ENCODE measurements at regions not wholly inside any gene's neighbourhood (a gene's known extent, or its start where the extent isn't known, plus 50 kb on each side); places are given as distances from the start of the nearest gene placed in this dataset.

DNA sequence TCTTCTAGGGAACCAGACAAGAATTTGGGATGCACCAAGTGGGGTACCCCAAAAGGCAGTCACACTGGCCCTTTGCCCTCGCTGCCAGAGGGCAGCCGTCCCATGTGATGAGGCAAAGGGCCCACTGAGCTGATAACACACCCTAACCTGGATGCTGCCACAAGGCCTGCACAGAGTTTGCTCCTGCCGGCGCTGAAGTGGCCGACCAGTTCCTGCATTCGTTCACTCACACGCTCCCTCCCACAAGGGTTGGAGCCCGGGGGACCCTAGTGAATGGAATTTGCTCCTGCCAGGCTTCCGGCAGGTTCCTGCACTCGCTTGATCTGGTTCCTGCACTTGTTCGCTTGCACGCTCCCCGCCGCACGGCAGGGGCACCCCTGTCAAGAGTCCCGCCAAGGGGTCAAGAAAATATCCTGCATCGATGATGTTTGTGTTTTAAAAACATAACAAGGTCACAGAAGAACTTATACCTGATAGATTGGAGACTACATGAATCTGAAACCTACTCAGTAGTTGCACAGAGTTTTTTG is 296.4 kb upstream of the VCX start:
- TF ChIP-seq POLR2A (IDR thresholded peaks at IDR 0.05; ENCODE audit: low read depth, low read length) (no peak), POLR2AphosphoS5 (IDR thresholded peaks at IDR 0.05; ENCODE audit: low read depth, low read length) (no peak), TAF1 (IDR thresholded peaks at IDR 0.05; ENCODE audit: borderline replicate concordance, low read depth, low read length) (no peak)

All from GM12892 (cell line).